ENCODE measurements at regions not wholly inside any gene's neighbourhood (a gene's known extent, or its start where the extent isn't known, plus 50 kb on each side); places are given as distances from the start of the nearest gene placed in this dataset.
"Not testable (repeated sequence)": the region's sequence is repeated elsewhere in the genome, so short reads cannot be mapped to it uniquely, and the experiment has no call there.

DNA sequence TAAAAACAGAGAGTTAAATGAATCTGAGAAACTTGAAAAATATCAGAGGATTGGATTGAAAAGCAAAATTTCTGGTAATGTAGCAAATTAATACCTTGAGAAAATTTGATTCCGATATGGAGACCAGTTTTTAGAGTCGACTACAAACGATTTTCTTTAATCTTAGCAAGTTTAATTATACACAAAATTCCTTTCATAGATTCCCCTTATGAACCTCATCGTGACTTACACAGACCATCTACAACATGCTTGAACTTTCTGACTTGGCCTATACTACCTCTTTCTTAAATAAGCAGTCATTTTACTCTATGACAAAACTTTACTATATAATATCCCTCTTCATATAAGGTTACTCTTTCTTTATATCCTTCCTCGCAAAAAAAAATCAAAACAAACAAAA, 769.6 kb upstream of the CRIM1 start:
- no peak overlapping the region for H3K4me3 ChIP-seq (ENCODE audit: insufficient read depth, low read length, poor library complexity, severe bottlenecking)
- no peaks in the 10 kb centered on the region for H3K36me3 ChIP-seq (ENCODE audit: low read length)
- H3K9me2 ChIP-seq (replicated peaks; ENCODE audit: insufficient read depth, low read length), result no peaks in the 10 kb centered on the region
- H3K27me3 ChIP-seq (ENCODE audit: low read length), result no peaks in the 10 kb centered on the region
- no peaks in the 10 kb centered on the region for H3F3A ChIP-seq (ENCODE audit: insufficient read depth)
- no peak overlapping the region for H3K4me2 ChIP-seq (ENCODE audit: low read depth, low read length, poor library complexity, severe bottlenecking)
- H3K9me3 ChIP-seq (ENCODE audit: insufficient read depth, low read length), result peaks cover 19% of the 10 kb centered on the region; the same call in 1 of the 2 replicates
- no peaks in the 10 kb centered on the region for H3K79me2 ChIP-seq (ENCODE audit: insufficient read depth, low read length)
- no peaks in the 10 kb centered on the region for H4K20me1 ChIP-seq (ENCODE audit: low read depth, low read length)
- TF ChIP-seq, protein P1, sequence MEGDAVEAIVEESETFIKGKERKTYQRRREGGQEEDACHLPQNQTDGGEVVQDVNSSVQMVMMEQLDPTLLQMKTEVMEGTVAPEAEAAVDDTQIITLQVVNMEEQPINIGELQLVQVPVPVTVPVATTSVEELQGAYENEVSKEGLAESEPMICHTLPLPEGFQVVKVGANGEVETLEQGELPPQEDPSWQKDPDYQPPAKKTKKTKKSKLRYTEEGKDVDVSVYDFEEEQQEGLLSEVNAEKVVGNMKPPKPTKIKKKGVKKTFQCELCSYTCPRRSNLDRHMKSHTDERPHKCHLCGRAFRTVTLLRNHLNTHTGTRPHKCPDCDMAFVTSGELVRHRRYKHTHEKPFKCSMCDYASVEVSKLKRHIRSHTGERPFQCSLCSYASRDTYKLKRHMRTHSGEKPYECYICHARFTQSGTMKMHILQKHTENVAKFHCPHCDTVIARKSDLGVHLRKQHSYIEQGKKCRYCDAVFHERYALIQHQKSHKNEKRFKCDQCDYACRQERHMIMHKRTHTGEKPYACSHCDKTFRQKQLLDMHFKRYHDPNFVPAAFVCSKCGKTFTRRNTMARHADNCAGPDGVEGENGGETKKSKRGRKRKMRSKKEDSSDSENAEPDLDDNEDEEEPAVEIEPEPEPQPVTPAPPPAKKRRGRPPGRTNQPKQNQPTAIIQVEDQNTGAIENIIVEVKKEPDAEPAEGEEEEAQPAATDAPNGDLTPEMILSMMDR (IDR thresholded peaks at IDR 0.05; ENCODE audit: insufficient read depth, low read length, poor library complexity, severe bottlenecking), result no peak
- no peak for TF ChIP-seq EZH2phosphoT487 (conservative IDR thresholded peaks at IDR 0.05; ENCODE audit: low read length)
- no peak overlapping the region for H3K27ac ChIP-seq (ENCODE audit: low read depth, low read length)
- no peak overlapping the region for H2AFZ ChIP-seq (ENCODE audit: low read depth, low read length, severe bottlenecking)
- H3K9ac ChIP-seq (ENCODE audit: low read length), result no peak overlapping the region

DNA sequence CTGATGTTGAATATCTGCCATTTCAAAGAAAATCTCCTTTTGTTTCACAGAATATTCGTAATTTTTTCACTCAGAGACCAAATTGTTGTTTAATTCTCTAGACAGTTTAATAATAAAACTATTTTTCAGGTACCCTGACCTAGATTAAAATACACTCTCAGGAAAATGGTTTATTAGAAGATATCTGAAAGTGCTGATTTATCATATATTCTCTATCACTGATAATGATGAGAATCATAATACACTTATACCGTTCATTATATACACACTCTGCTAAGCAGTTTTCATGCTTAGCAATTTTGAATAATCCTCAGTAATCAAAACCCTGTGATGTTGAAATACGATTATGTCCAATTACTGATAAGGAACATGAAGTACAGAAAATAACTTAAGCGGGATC, 772.9 kb upstream of the CRIM1 start:
- no peak overlapping the region for H3K27ac ChIP-seq (ENCODE audit: low read depth, low read length)
- H3K9me3 ChIP-seq (ENCODE audit: insufficient read depth, low read length), result peaks cover 18% of the 10 kb centered on the region; the same call in 1 of the 2 replicates
- TF ChIP-seq EZH2phosphoT487 (conservative IDR thresholded peaks at IDR 0.05; ENCODE audit: low read length), result no peak
- H3K27me3 ChIP-seq (ENCODE audit: low read length), result no peaks in the 10 kb centered on the region
- H3F3A ChIP-seq (ENCODE audit: insufficient read depth), result no peaks in the 10 kb centered on the region
- H4K20me1 ChIP-seq (ENCODE audit: low read depth, low read length), result no peaks in the 10 kb centered on the region
- H2AFZ ChIP-seq (ENCODE audit: low read depth, low read length, severe bottlenecking), result no peak overlapping the region
- H3K9me2 ChIP-seq (replicated peaks; ENCODE audit: insufficient read depth, low read length), result no peaks in the 10 kb centered on the region
- no peaks in the 10 kb centered on the region for H3K79me2 ChIP-seq (ENCODE audit: insufficient read depth, low read length)
- H3K4me3 ChIP-seq (ENCODE audit: insufficient read depth, low read length, poor library complexity, severe bottlenecking), result no peak overlapping the region
- no peaks in the 10 kb centered on the region for H3K36me3 ChIP-seq (ENCODE audit: low read length)
- H3K4me2 ChIP-seq (ENCODE audit: low read depth, low read length, poor library complexity, severe bottlenecking), result no peak overlapping the region
- H3K9ac ChIP-seq (ENCODE audit: low read length), result no peak overlapping the region

DNA sequence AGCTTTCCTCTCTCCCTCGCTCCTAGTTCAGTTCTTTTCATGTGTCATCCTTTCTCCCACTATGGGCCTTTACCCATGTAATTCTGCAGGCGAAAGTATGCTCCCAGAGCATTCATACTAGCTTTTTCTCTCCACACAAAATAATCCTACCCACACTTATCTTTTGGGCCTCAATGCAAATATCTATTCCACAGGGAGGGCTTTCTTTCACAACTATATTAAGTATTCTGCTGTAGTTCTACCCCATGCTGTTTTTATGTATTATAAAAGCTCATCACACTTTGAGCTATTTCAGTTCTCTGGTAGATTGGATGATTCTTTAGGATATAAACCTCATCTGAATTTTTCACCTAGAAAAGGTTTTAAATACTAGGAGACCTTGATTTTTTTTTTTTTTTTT, 774.6 kb upstream of the CRIM1 start:
- no peaks in the 10 kb centered on the region for H4K20me1 ChIP-seq (ENCODE audit: low read depth, low read length)
- H3F3A ChIP-seq (ENCODE audit: insufficient read depth), result no peaks in the 10 kb centered on the region
- H3K4me2 ChIP-seq (ENCODE audit: low read depth, low read length, poor library complexity, severe bottlenecking), result no peak overlapping the region
- no peaks in the 10 kb centered on the region for H3K27me3 ChIP-seq (ENCODE audit: low read length)
- H3K27ac ChIP-seq (ENCODE audit: low read depth, low read length), result no peak overlapping the region
- no peak overlapping the region for H3K4me3 ChIP-seq (ENCODE audit: insufficient read depth, low read length, poor library complexity, severe bottlenecking)
- H3K79me2 ChIP-seq (ENCODE audit: insufficient read depth, low read length), result no peaks in the 10 kb centered on the region
- H3K9me2 ChIP-seq (replicated peaks; ENCODE audit: insufficient read depth, low read length), result no peaks in the 10 kb centered on the region
- H3K36me3 ChIP-seq (ENCODE audit: low read length), result no peaks in the 10 kb centered on the region
- no peak for TF ChIP-seq EZH2phosphoT487 (conservative IDR thresholded peaks at IDR 0.05; ENCODE audit: low read length)
- TF ChIP-seq, protein P1 (IDR thresholded peaks at IDR 0.05; ENCODE audit: insufficient read depth, low read length, poor library complexity, severe bottlenecking), result no peak
- 0 out of 2 replicates have a peak, but pooled peaks cover 9% of the 10 kb centered on the region for H3K9me3 ChIP-seq (ENCODE audit: insufficient read depth, low read length)
- no peak overlapping the region for H2AFZ ChIP-seq (ENCODE audit: low read depth, low read length, severe bottlenecking)
- no peak overlapping the region for H3K9ac ChIP-seq (ENCODE audit: low read length)

DNA sequence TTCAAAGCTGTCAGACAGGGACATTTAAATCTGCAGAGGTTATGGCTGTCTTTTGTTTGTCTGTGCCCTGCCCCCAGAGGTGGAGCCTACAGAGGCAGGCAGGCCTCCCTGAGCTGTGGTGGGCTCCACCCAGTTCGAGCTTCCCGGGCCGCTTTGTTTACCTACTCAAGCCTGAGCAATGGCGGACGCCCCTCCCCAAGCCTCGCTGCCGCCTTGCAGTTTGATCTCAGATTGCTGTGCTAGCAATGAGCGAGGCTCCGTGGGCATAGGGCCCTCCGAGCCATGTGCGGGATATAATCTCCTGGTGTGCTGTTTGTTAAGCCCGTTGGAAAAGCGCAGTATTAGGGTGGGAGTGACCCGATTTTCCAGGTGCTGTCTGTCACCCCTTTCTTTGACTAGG, 787.0 kb upstream of the CRIM1 start:
- not testable (repeated sequence) for H3K27ac ChIP-seq (ENCODE audit: low read depth, low read length); H2AFZ ChIP-seq (ENCODE audit: low read depth, low read length, severe bottlenecking); H3F3A ChIP-seq (ENCODE audit: insufficient read depth); H3K9ac ChIP-seq (ENCODE audit: low read length); H3K4me3 ChIP-seq (ENCODE audit: insufficient read depth, low read length, poor library complexity, severe bottlenecking); H3K9me3 ChIP-seq (ENCODE audit: insufficient read depth, low read length); H3K4me2 ChIP-seq (ENCODE audit: low read depth, low read length, poor library complexity, severe bottlenecking); H3K36me3 ChIP-seq (ENCODE audit: low read length); H3K9me2 ChIP-seq (replicated peaks; ENCODE audit: insufficient read depth, low read length); H3K27me3 ChIP-seq (ENCODE audit: low read length); H3K79me2 ChIP-seq (ENCODE audit: insufficient read depth, low read length); H4K20me1 ChIP-seq (ENCODE audit: low read depth, low read length)

Data from SU-DHL-6 (cell line).